Epithelial cell of esophagus (primary cell): ENCODE measurements at regions not wholly inside any gene's neighbourhood (a gene's known extent, or its start where the extent isn't known, plus 50 kb on each side); places are given as distances from the start of the nearest gene placed in this dataset.
"Not testable (repeated sequence)": the region's sequence is repeated elsewhere in the genome, so short reads cannot be mapped to it uniquely, and the experiment has no call there.

Source experiments
- DNase-seq: peaks from one replicate; pipeline ENCODE4 v3.0.0; 2010; ENCODE audit warnings: low read depth
- H3K4me3 ChIP-seq: 2 replicates; pipeline ENCODE4 v1.5.1; 2011; ENCODE audit warnings: mild to moderate bottlenecking, low read length, control low read depth
- CTCF ChIP-seq: IDR thresholded peaks from 2 replicates; pipeline ENCODE4 v1.5.1; 2011; ENCODE audit warnings: low read depth, mild to moderate bottlenecking, low read length, control low read depth, inconsistent platforms; ENCODE audit not compliant: insufficient read depth; ENCODE audit errors: missing control alignments

- DNase-seq, H3K4me3 ChIP-seq: not testable (repeated sequence)
Observed at GRCh38 chr21:13303763-13304162, 305.8 kb upstream of the POTED start.

GRCh38 chr21:13304901-13305300 is 304.7 kb upstream of the POTED start:
- not testable (repeated sequence) for DNase-seq

GRCh38 chr21:13310120-13310519 is 299.5 kb upstream of the POTED start:
- H3K4me3 ChIP-seq: not testable (repeated sequence)

More at GRCh38 chr21:13304901-13305300, 304.7 kb upstream of the POTED start:
- not testable (repeated sequence) for H3K4me3 ChIP-seq

GRCh38 chr21:13310570-13311524 is 298.7 kb upstream of the POTED start:
- DNase-seq, H3K4me3 ChIP-seq: not testable (repeated sequence)

More at GRCh38 chr21:13310120-13310519, 299.5 kb upstream of the POTED start:
- not testable (repeated sequence) for DNase-seq

- not testable (repeated sequence) for DNase-seq, H3K4me3 ChIP-seq
Observed at GRCh38 chr21:13318718-13319117, 290.9 kb upstream of the POTED start.

GRCh38 chr21:13321919-13322318 is 287.7 kb upstream of the POTED start:
- not testable (repeated sequence) for DNase-seq, H3K4me3 ChIP-seq

GRCh38 chr21:13340670-13341234 is 268.8 kb upstream of the POTED start:
- not testable (repeated sequence) for H3K4me3 ChIP-seq

GRCh38 chr21:13351521-13351920 is 258.1 kb upstream of the POTED start:
- not testable (repeated sequence) for DNase-seq, H3K4me3 ChIP-seq

More at GRCh38 chr21:13340670-13341234, 268.8 kb upstream of the POTED start:
- DNase-seq: not testable (repeated sequence)

GRCh38 chr21:13360175-13360574 is 249.4 kb upstream of the POTED start:
- not testable (repeated sequence) for H3K4me3 ChIP-seq, DNase-seq

GRCh38 chr21:13368200-13368599 is 241.4 kb upstream of the POTED start:
- TF ChIP-seq CTCF: no peak
- no peak for DNase-seq
- H3K4me3 ChIP-seq: no peak overlapping the region

- not testable (repeated sequence) for H3K4me3 ChIP-seq, DNase-seq
Observed at GRCh38 chr21:13372721-13373120, 236.9 kb upstream of the POTED start.

GRCh38 chr21:13378943-13379342 is 230.6 kb upstream of the POTED start:
- DNase-seq, H3K4me3 ChIP-seq: not testable (repeated sequence)

GRCh38 chr21:13379566-13379965 is 230.0 kb upstream of the POTED start:
- not testable (repeated sequence) for H3K4me3 ChIP-seq, DNase-seq

- DNase-seq, H3K4me3 ChIP-seq: not testable (repeated sequence)
Observed at GRCh38 chr21:13380561-13380960, 229.0 kb upstream of the POTED start.

GRCh38 chr21:13384143-13384542 is 225.4 kb upstream of the POTED start:
- not testable (repeated sequence) for DNase-seq, H3K4me3 ChIP-seq

GRCh38 chr21:13409184-13409583 is 200.4 kb upstream of the POTED start:
- not testable (repeated sequence) for H3K4me3 ChIP-seq, DNase-seq

GRCh38 chr21:13435863-13436262 is 173.7 kb upstream of the POTED start:
- not testable (repeated sequence) for H3K4me3 ChIP-seq, DNase-seq

GRCh38 chr21:13447767-13448166 is 161.8 kb upstream of the POTED start:
- H3K4me3 ChIP-seq: not testable (repeated sequence)
- DNase-seq: peak; percentile 5

- not testable (repeated sequence) for DNase-seq, H3K4me3 ChIP-seq
Observed at GRCh38 chr21:13463562-13463961, 146.0 kb upstream of the POTED start.
